ENCODE measurements at regions not wholly inside any gene's neighbourhood (a gene's known extent, or its start where the extent isn't known, plus 50 kb on each side); places are given as distances from the start of the nearest gene placed in this dataset.

GRCh38 chrX:13934731-13935130 lies 95.0 kb downstream of the GEMIN8 start:
- TF ChIP-seq POLR2AphosphoS5 (IDR thresholded peaks at IDR 0.05) (no peak), POLR2A (IDR thresholded peaks at IDR 0.05) (no peak), CTCF (IDR thresholded peaks at IDR 0.05 in 8 of 11, conservative IDR thresholded peaks at IDR 0.05 in 3 of 11) (no peak)
- 75 to 97% (median 79%) methylated on average over 2 of the region's 2 CpGs for WGBS, 5 donors
- peaks cover 0 to 13% (median 0%) of the 10 kb centered on the region in 6 donors for H3K4me1 ChIP-seq
- intact Hi-C loops (cut with DNase I; ENCODE audit: low total_unique reads) = no loop called here
- no peak for DNase-seq
- H3K27me3 ChIP-seq (replicated peaks in 1 of 7) = peaks cover 0 to 61% (median 20%) of the 10 kb centered on the region in 7 donors
- no peak overlapping the region for H3K4me3 ChIP-seq
- H3K9me3 ChIP-seq = no peaks in the 10 kb centered on the region
- H3K27ac ChIP-seq = no peak overlapping the region
- H3K36me3 ChIP-seq = no peaks in the 10 kb centered on the region

- 61 to 76% (median 69%) methylated on average over 7 of the region's 7 CpGs for WGBS, 5 donors
- Histone ChIP-seq H3K4me1 (peaks cover 0 to 10% (median 0%) of the 10 kb centered on the region in 6 donors), H3K27ac (no peak overlapping the region), H3K27me3 (replicated peaks in 1 of 7) (peaks cover 0 to 52% (median 15%) of the 10 kb centered on the region in 7 donors), H3K9me3 (no peaks in the 10 kb centered on the region), H3K36me3 (no peaks in the 10 kb centered on the region), H3K4me3 (no peak overlapping the region)
- intact Hi-C loops (cut with DNase I; ENCODE audit: low total_unique reads) = no loop called here
- no peak for DNase-seq
- TF ChIP-seq POLR2A (IDR thresholded peaks at IDR 0.05) = no peak
- no peak for TF ChIP-seq CTCF (IDR thresholded peaks at IDR 0.05 in 8 of 11, conservative IDR thresholded peaks at IDR 0.05 in 3 of 11)
- TF ChIP-seq POLR2AphosphoS5 (IDR thresholded peaks at IDR 0.05) = no peak
These were observed 95.8 kb downstream of the GEMIN8 start for GRCh38 chrX:13933851-13934250.

GRCh38 chrX:13933352-13933751 lies 96.3 kb downstream of the GEMIN8 start:
- TF ChIP-seq POLR2AphosphoS5 (IDR thresholded peaks at IDR 0.05) (no peak), CTCF (IDR thresholded peaks at IDR 0.05 in 8 of 11, conservative IDR thresholded peaks at IDR 0.05 in 3 of 11) (no peak), POLR2A (IDR thresholded peaks at IDR 0.05) (no peak)
- no peak overlapping the region for H3K27ac ChIP-seq
- H3K4me3 ChIP-seq = no peak overlapping the region
- no peak for DNase-seq
- H3K27me3 ChIP-seq (replicated peaks in 1 of 7) = peaks cover 0 to 47% (median 10%) of the 10 kb centered on the region in 7 donors
- H3K36me3 ChIP-seq = no peaks in the 10 kb centered on the region
- H3K4me1 ChIP-seq = peaks cover 0 to 5% (median 0%) of the 10 kb centered on the region in 6 donors
- WGBS, 5 donors = 82 to 93% (median 88%) methylated on average over 3 of the region's 3 CpGs
- no peaks in the 10 kb centered on the region for H3K9me3 ChIP-seq
- intact Hi-C loops (cut with DNase I; ENCODE audit: low total_unique reads) = no loop called here

GRCh38 chrX:13932416-13932815 lies 97.3 kb downstream of the GEMIN8 start:
- no peak for DNase-seq
- intact Hi-C loops (cut with DNase I; ENCODE audit: low total_unique reads) = no loop called here
- Histone ChIP-seq H3K27me3 (replicated peaks in 1 of 7) (peaks cover 0 to 38% (median under 1%) of the 10 kb centered on the region in 7 donors), H3K36me3 (no peaks in the 10 kb centered on the region), H3K9me3 (no peaks in the 10 kb centered on the region), H3K4me1 (no peaks in the 10 kb centered on the region), H3K4me3 (no peak overlapping the region), H3K27ac (no peak overlapping the region)
- TF ChIP-seq CTCF (IDR thresholded peaks at IDR 0.05 in 8 of 11, conservative IDR thresholded peaks at IDR 0.05 in 3 of 11) = no peak
- no peak for TF ChIP-seq POLR2AphosphoS5 (IDR thresholded peaks at IDR 0.05)
- no peak for TF ChIP-seq POLR2A (IDR thresholded peaks at IDR 0.05)

Data from spleen (tissue), 11 donors.